ENCODE measurements at regions not wholly inside any gene's neighbourhood (a gene's known extent, or its start where the extent isn't known, plus 50 kb on each side); places are given as distances from the start of the nearest gene placed in this dataset.
"Not testable (repeated sequence)": the region's sequence is repeated elsewhere in the genome, so short reads cannot be mapped to it uniquely, and the experiment has no call there.

- Histone ChIP-seq H3K27me3 (ENCODE audit: control insufficient read depth, insufficient read depth, low read length) (no peaks in the 10 kb centered on the region), H3K4me3 (ENCODE audit: low read length) (no peak overlapping the region), H3K4me1 (ENCODE audit: control insufficient read depth, insufficient read depth, low read length) (no peaks in the 10 kb centered on the region), H3K27ac (ENCODE audit: low read length) (no peak overlapping the region), H3K9me3 (ENCODE audit: control insufficient read depth, insufficient read depth, low read length) (no peaks in the 10 kb centered on the region), H3K36me3 (ENCODE audit: control insufficient read depth, insufficient read depth, low read length) (no peaks in the 10 kb centered on the region)
- no peak for DNase-seq (ENCODE audit: low read depth, low spot score)
- whole genome bisulfite sequencing (ENCODE audit: insufficient coverage, insufficient read length): no CpG with 5 or more reads among the region's 4 CpGs
Measured at GRCh38 chr1:25116832-25117231, 115.5 kb downstream of the SYF2 start.

GRCh38 chr1:25116117-25116516 is 116.2 kb downstream of the SYF2 start:
- H3K4me1 ChIP-seq (ENCODE audit: control insufficient read depth, insufficient read depth, low read length); H3K27ac ChIP-seq (ENCODE audit: low read length); H3K4me3 ChIP-seq (ENCODE audit: low read length); DNase-seq (ENCODE audit: low read depth, low spot score); H3K36me3 ChIP-seq (ENCODE audit: control insufficient read depth, insufficient read depth, low read length); H3K9me3 ChIP-seq (ENCODE audit: control insufficient read depth, insufficient read depth, low read length); H3K27me3 ChIP-seq (ENCODE audit: control insufficient read depth, insufficient read depth, low read length): not testable (repeated sequence)
- no CpG with 5 or more reads among the region's 7 CpGs for whole genome bisulfite sequencing (ENCODE audit: insufficient coverage, insufficient read length)

DNA sequence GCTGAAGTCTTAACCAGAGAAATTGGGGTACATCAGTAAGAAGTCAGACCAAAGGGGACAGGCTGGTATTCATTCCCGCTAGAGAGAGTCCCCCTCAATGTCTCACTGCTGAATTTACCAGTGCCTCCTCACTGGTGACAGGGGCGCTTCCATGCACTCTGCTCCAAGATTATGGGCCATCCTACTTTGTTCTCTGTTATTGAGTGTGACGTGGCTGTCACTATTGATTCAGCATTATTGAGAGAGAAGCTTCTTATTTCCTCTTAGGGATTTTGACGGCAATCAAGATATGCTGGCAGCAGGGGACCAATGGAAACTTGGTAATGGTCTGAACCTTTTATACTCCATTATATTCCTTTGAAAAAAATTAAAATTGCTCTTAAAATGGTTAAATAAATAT is 118.6 kb downstream of the SYF2 start:
- Histone ChIP-seq H3K36me3 (ENCODE audit: control insufficient read depth, insufficient read depth, low read length) (no peaks in the 10 kb centered on the region), H3K27ac (ENCODE audit: low read length) (no peak overlapping the region), H3K9me3 (ENCODE audit: control insufficient read depth, insufficient read depth, low read length) (no peaks in the 10 kb centered on the region), H3K4me3 (ENCODE audit: low read length) (no peak overlapping the region), H3K4me1 (ENCODE audit: control insufficient read depth, insufficient read depth, low read length) (no peaks in the 10 kb centered on the region), H3K27me3 (ENCODE audit: control insufficient read depth, insufficient read depth, low read length) (no peaks in the 10 kb centered on the region)
- no CpG with 5 or more reads among the region's 4 CpGs for WGBS (ENCODE audit: insufficient coverage, insufficient read length)
- no peak for DNase-seq (ENCODE audit: low read depth, low spot score)

DNA sequence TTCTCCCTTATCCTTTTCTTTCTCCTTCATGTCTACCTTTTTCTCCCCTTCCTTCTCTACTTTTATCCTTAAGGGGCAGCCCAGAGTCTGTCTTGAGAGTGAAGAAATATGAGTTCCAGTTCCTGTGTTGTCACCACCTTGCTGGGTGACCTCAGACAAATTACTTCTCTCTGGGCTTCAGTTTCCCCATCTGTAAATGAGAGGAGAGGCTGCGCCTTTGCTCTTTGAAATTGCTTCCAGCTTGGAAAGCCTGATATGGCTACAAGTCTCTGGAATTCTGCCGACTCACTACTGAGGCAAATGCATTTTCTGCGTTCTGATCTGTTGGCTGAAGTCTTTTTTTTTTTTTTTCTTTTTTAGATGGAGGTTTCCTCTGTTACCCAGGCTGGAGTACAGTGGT is 119.2 kb downstream of the SYF2 start:
- Histone ChIP-seq H3K4me3 (ENCODE audit: low read length) (no peak overlapping the region), H3K4me1 (ENCODE audit: control insufficient read depth, insufficient read depth, low read length) (no peaks in the 10 kb centered on the region), H3K9me3 (ENCODE audit: control insufficient read depth, insufficient read depth, low read length) (no peaks in the 10 kb centered on the region), H3K36me3 (ENCODE audit: control insufficient read depth, insufficient read depth, low read length) (no peaks in the 10 kb centered on the region), H3K27me3 (ENCODE audit: control insufficient read depth, insufficient read depth, low read length) (no peaks in the 10 kb centered on the region), H3K27ac (ENCODE audit: low read length) (no peak overlapping the region)
- no peak for DNase-seq (ENCODE audit: low read depth, low spot score)
- no CpG with 5 or more reads among the region's 3 CpGs for WGBS (ENCODE audit: insufficient coverage, insufficient read length)

DNA sequence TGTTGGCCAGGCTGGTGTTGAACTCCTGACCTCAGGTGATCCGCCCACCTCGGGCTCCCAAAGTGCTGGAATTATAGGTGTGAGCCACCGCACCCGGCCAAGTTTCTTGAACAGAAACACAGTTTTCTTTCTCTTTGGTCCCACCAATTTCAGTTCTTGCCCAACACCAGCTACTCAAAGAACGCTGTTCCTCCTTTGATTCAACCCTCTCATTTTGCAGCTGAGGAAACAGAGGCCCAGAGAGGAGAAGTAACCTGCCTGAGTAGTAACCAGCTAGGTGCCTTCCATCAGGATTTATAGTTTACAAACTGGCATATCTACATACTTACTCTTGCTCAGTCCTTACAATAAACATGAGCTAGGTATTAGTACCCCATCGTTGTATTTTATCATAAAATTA is 119.9 kb downstream of the SYF2 start:
- H3K27me3 ChIP-seq (ENCODE audit: control insufficient read depth, insufficient read depth, low read length): no peaks in the 10 kb centered on the region
- WGBS (ENCODE audit: insufficient coverage, insufficient read length): 100% methylated on average over 1 of the region's 6 CpGs
- no peaks in the 10 kb centered on the region for H3K9me3 ChIP-seq (ENCODE audit: control insufficient read depth, insufficient read depth, low read length)
- no peaks in the 10 kb centered on the region for H3K36me3 ChIP-seq (ENCODE audit: control insufficient read depth, insufficient read depth, low read length)
- no peaks in the 10 kb centered on the region for H3K4me1 ChIP-seq (ENCODE audit: control insufficient read depth, insufficient read depth, low read length)
- H3K27ac ChIP-seq (ENCODE audit: low read length): no peak overlapping the region
- DNase-seq (ENCODE audit: low read depth, low spot score): no peak
- no peak overlapping the region for H3K4me3 ChIP-seq (ENCODE audit: low read length)

DNA sequence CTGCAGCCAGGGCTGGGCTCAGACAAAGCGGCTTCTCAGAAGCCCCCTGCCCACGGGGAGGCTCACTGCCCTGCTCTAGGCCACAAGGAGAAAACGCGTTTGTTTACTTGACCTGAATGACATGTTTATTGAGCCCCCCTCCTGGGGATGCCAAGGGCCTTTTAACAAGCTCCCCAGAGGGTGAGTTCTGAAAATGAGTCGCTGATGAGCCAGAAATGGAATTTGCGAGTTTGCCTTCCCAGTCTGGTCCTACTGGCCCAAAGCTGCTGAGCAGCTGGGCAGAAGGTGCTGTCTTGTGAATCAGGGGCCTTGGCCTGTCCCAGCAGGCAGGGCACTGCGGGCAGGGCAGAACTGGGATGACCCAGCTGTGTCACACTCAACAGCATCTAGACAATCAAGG is 120.6 kb downstream of the SYF2 start:
- no peak for DNase-seq (ENCODE audit: low read depth, low spot score)
- Histone ChIP-seq H3K36me3 (ENCODE audit: control insufficient read depth, insufficient read depth, low read length) (no peaks in the 10 kb centered on the region), H3K4me1 (ENCODE audit: control insufficient read depth, insufficient read depth, low read length) (no peaks in the 10 kb centered on the region), H3K4me3 (ENCODE audit: low read length) (no peak overlapping the region), H3K27ac (ENCODE audit: low read length) (no peak overlapping the region), H3K9me3 (ENCODE audit: control insufficient read depth, insufficient read depth, low read length) (no peaks in the 10 kb centered on the region), H3K27me3 (ENCODE audit: control insufficient read depth, insufficient read depth, low read length) (no peaks in the 10 kb centered on the region)
- no CpG with 5 or more reads among the region's 7 CpGs for WGBS (ENCODE audit: insufficient coverage, insufficient read length)

DNA sequence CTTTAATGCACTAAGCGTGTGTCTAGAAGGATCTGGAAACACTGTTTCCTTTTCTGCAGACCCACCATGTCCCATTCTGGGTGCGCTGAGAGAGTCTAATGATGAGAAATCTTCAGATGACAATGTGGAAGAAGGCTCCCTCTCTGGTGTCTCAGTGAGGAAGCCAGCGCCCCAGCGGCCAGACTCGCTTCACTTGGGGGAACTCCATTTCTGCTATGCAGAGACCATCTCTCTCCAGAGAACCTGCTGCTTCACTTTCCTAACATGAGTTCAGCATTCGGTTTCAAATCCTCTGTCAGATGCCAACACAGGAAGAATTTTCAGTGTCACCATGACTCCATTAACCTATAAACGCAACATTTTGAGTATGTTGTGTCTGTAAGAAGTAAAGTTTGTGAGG is 121.8 kb downstream of the SYF2 start:
- Histone ChIP-seq H3K27ac (ENCODE audit: low read length) (no peak overlapping the region), H3K4me1 (ENCODE audit: control insufficient read depth, insufficient read depth, low read length) (no peaks in the 10 kb centered on the region), H3K9me3 (ENCODE audit: control insufficient read depth, insufficient read depth, low read length) (no peaks in the 10 kb centered on the region), H3K36me3 (ENCODE audit: control insufficient read depth, insufficient read depth, low read length) (no peaks in the 10 kb centered on the region), H3K27me3 (ENCODE audit: control insufficient read depth, insufficient read depth, low read length) (no peaks in the 10 kb centered on the region), H3K4me3 (ENCODE audit: low read length) (no peak overlapping the region)
- DNase-seq (ENCODE audit: low read depth, low spot score): no peak
- no CpG with 5 or more reads among the region's 7 CpGs for WGBS (ENCODE audit: insufficient coverage, insufficient read length)

DNA sequence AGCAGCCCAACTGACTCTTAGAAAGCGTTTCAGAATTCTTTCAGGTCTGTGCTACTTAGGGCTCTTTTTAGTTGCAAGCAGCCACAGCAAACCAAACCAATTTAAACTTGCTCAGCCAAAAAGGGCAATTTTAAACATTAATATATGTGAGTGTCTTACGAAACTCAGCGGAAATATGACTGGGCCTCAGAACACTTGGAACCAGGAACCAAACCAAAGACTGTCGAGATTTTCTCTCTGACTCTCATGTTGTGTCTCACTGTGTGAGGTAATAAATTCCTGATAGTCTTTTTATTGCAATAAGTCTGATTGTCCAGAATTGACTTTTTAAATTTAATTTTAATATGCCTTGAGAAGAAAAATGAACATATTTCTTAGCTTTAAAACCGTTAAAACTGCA is 122.3 kb downstream of the SYF2 start:
- Histone ChIP-seq H3K27ac (ENCODE audit: low read length) (no peak overlapping the region), H3K36me3 (ENCODE audit: control insufficient read depth, insufficient read depth, low read length) (no peaks in the 10 kb centered on the region), H3K9me3 (ENCODE audit: control insufficient read depth, insufficient read depth, low read length) (no peaks in the 10 kb centered on the region), H3K27me3 (ENCODE audit: control insufficient read depth, insufficient read depth, low read length) (no peaks in the 10 kb centered on the region), H3K4me3 (ENCODE audit: low read length) (no peak overlapping the region), H3K4me1 (ENCODE audit: control insufficient read depth, insufficient read depth, low read length) (no peaks in the 10 kb centered on the region)
- WGBS (ENCODE audit: insufficient coverage, insufficient read length): no CpG with 5 or more reads among the region's 5 CpGs
- DNase-seq (ENCODE audit: low read depth, low spot score): no peak

DNA sequence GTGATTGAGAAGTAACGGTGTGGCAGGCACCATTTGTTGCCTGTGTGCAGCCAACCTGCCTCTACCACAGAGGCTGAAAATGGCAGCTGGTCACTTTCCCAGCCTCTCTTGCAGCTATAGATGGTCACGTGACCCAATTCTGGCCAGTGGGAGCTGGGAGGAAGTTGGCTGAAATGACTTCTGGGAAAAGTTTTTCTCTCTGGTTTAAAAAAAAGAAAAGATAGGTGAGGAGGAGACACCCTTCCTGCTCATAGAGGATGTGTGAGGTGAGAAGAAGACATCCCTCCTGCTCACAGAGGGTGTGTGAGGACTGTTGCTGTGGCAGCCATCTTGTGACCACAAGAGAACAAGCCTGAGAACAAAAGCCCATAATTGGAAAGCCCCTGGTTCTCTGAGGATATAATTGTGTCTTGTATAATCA is 122.8 kb downstream of the SYF2 start:
- H3K27ac ChIP-seq (ENCODE audit: low read length): no peak overlapping the region
- H3K27me3 ChIP-seq (ENCODE audit: control insufficient read depth, insufficient read depth, low read length): no peaks in the 10 kb centered on the region
- H3K36me3 ChIP-seq (ENCODE audit: control insufficient read depth, insufficient read depth, low read length): no peaks in the 10 kb centered on the region
- DNase-seq (ENCODE audit: low read depth, low spot score): no peak
- no CpG with 5 or more reads among the region's 2 CpGs for WGBS (ENCODE audit: insufficient coverage, insufficient read length)
- no peaks in the 10 kb centered on the region for H3K4me1 ChIP-seq (ENCODE audit: control insufficient read depth, insufficient read depth, low read length)
- no peaks in the 10 kb centered on the region for H3K9me3 ChIP-seq (ENCODE audit: control insufficient read depth, insufficient read depth, low read length)
- no peak overlapping the region for H3K4me3 ChIP-seq (ENCODE audit: low read length)

- no peak for DNase-seq (ENCODE audit: low read depth, low spot score)
- H3K9me3 ChIP-seq (ENCODE audit: control insufficient read depth, insufficient read depth, low read length): no peaks in the 10 kb centered on the region
- H3K36me3 ChIP-seq (ENCODE audit: control insufficient read depth, insufficient read depth, low read length): no peaks in the 10 kb centered on the region
- no peak overlapping the region for H3K4me3 ChIP-seq (ENCODE audit: low read length)
- no peaks in the 10 kb centered on the region for H3K4me1 ChIP-seq (ENCODE audit: control insufficient read depth, insufficient read depth, low read length)
- H3K27me3 ChIP-seq (ENCODE audit: control insufficient read depth, insufficient read depth, low read length): no peaks in the 10 kb centered on the region
- no CpG with 5 or more reads among the region's 9 CpGs for WGBS (ENCODE audit: insufficient coverage, insufficient read length)
- H3K27ac ChIP-seq (ENCODE audit: low read length): no peak overlapping the region
Measured at GRCh38 chr1:25107643-25108010, 124.7 kb downstream of the SYF2 start.

- H3K9me3 ChIP-seq (ENCODE audit: control insufficient read depth, insufficient read depth, low read length): no peaks in the 10 kb centered on the region
- no peaks in the 10 kb centered on the region for H3K4me1 ChIP-seq (ENCODE audit: control insufficient read depth, insufficient read depth, low read length)
- no CpG with 5 or more reads among the region's 20 CpGs for WGBS (ENCODE audit: insufficient coverage, insufficient read length)
- no peaks in the 10 kb centered on the region for H3K36me3 ChIP-seq (ENCODE audit: control insufficient read depth, insufficient read depth, low read length)
- H3K27me3 ChIP-seq (ENCODE audit: control insufficient read depth, insufficient read depth, low read length): no peaks in the 10 kb centered on the region
- no peak for DNase-seq (ENCODE audit: low read depth, low spot score)
- H3K27ac ChIP-seq (ENCODE audit: low read length): no peak overlapping the region
- no peak overlapping the region for H3K4me3 ChIP-seq (ENCODE audit: low read length)
Measured at GRCh38 chr1:25106976-25107642, 125.2 kb downstream of the SYF2 start.
